Non-pigmented ciliary epithelial cell (primary cell): ENCODE measurements at regions not wholly inside any gene's neighbourhood (a gene's known extent, or its start where the extent isn't known, plus 50 kb on each side); places are given as distances from the start of the nearest gene placed in this dataset.
"Not testable (repeated sequence)": the region's sequence is repeated elsewhere in the genome, so short reads cannot be mapped to it uniquely, and the experiment has no call there.

Source experiments
- DNase-seq: peaks from one replicate; pipeline ENCODE4 v3.0.0-alpha.2; 2010; ENCODE audit warnings: low read depth

DNA sequence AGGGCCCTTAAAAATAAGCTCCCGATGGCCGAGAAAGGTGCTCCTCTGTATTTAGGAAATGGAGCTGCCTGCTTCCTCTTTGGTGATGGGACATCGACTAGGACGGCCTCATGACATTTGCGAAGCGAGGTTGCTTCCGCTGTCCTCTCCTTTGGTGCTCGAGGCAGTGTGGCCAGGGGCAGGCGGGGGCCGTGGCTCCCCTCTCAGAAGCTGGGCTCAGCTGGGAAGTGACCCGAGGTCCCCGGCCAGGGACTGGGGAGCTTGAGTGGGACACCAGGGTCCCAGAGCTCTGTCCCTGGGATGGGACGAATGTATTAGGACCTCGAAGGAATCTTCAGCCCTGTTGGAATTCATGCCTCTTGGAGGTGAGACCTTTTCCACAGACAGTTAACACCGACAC, 151.1 kb downstream of the CTTN start:
- no peak for DNase-seq

DNA sequence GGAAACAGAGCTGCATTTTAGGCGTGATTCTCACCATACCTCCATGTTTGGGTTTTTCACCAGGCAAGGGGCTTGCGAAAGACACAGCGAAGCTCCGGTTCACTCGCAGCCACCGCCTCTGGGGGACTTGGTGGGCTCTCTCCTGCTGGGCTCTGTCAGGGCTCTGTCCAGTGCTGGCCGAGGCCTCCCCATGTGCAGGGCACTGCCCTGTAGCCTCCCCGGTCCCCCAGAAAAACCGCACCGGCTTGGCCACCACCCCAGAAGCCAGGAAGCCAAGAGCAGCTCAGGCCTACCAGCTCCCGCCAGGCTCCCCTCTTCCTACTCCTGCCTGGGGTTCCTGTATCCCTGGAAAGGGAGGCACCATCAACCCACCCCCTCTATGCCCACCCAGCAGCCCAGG, 151.5 kb downstream of the CTTN start:
- no peak for DNase-seq

DNA sequence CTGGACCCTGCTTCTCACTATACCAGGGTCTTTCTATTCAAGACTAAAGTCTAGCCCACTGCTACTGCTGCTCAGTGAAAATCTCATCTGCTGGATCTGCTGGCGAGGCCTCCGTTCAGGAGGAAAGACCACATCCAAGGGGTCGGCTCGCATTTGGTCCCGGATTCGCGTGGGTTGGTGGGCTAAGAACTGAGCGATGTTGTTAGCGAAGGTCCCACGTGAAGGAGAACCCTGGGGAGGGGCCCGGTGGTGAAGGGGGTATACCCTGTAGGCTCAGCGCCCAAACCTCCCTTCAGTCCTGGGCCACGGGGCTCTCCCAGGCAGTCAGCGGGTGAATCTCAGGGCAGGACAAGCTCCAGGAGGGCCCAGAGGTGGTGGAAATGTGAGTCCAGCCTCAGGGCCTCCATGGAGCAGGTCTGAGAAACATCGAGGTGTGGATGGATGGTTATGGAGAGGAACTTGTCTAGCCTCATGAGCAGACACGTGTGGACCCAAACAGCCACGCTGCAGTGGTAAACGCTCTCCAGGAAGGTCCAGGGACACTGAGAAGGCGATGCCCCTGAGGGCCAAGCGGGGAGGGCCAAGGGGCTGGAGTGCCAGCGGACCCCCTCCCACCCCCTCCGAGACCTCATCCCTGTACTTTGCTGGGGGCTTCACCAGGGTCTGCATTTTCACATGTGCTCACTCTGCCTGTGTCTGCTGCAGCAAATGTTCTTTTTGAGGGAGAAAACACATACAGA, 152.3 kb downstream of the CTTN start:
- DNase-seq: no peak

DNA sequence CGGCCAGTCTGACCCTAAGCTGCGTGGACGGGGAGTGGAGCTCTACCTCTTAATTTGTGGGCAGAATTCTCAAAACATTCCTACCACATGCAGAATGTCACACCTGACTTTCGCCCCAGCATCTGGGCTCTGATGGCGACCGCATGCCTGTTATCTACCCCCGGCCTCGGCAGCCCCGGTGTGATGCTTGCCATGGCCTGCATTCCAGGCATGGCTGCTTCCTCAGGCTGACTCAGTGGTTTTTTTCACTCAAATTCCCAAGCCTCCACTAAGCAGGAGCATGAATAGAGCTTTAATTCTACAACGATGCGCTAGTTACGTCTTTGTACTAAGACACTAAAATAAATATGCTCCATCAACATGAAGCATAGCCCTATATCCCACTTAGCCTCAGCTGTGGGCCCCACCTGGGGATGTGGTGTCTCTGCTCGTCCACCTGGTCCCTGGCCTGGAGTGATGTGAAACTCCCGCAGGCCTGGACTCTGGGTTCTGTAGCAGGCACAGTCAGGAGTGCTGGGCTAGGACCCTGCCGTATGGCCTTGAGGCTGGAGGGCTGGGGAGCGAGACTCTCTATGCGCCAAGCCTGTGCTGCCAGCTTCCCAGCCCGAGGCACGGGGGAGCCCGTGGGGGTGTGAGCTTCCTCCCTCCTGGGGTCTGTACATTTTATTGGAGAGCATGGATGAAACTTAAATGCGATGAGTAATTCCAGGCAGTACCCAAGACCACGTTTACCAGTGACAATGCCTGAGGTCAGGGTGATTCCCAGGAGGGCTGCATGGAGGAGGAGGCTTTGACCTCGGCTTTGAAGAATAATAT, 153.2 kb downstream of the CTTN start:
- no peak for DNase-seq

DNA sequence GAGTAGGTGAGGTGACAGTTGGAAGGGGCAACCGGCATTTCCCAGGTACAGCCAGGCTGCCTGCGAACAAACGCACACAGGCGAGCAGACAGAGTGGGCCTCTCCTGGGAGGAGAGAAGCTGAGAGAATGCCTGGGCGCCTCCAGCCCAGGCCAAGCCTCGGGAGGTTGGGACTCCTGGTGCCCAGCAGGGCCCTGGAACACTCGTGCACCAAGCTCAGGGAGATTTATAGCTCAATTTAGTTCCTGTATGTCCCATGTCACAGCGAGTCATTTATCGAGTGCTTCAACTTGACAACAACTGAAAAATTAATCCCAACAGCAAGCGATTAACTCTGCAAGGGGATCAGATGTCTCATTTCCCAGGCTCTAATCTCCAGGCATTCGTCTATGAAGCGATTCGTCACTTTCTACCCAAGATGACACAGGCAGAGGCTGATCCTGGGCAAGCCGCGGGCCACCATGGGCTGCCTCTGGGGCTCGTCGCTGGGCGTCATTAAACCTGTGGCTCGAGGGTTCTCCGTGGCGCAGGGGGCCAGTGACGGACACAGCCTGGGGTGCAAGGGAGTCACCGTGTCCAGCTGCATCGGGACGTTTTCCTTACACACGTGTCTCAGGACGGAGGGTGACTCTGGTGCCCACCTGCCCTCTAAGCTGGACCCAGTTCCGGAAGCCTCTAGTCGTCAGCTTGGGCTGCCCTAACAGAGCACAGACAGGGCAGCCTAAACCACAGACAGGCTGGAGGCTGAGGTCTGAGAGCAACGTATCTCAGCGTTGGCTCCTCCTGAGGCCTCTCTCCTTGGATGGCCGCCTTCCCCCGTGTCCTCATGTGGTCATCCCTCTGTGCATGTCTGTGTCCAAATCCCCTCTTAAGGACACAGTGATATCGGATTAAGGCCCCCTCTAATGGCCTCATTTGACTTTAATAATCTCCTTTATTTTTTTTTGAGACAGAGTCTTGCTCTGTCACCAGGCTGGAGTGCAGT, 154.1 kb downstream of the CTTN start:
- DNase-seq: no peak

DNA sequence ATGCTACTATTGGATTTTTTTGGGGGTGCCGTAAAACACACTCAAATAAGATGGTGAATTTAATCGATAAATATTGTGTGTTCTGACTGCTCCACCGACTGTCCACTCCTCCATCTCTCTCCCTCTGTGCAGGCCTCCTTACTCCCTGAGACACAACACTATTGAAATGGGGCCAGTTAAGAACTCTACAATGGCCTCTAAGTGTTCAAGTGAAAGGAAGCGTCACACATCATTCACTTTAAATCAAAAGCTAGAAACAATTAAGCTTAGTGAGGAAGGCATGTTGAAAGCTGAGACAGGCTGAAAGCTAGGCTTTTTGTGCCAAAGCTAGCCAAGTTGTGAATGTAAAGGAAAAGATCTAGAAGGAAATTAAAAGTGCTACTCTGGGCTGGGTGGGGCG, 156.7 kb downstream of the CTTN start:
- no peak for DNase-seq

DNA sequence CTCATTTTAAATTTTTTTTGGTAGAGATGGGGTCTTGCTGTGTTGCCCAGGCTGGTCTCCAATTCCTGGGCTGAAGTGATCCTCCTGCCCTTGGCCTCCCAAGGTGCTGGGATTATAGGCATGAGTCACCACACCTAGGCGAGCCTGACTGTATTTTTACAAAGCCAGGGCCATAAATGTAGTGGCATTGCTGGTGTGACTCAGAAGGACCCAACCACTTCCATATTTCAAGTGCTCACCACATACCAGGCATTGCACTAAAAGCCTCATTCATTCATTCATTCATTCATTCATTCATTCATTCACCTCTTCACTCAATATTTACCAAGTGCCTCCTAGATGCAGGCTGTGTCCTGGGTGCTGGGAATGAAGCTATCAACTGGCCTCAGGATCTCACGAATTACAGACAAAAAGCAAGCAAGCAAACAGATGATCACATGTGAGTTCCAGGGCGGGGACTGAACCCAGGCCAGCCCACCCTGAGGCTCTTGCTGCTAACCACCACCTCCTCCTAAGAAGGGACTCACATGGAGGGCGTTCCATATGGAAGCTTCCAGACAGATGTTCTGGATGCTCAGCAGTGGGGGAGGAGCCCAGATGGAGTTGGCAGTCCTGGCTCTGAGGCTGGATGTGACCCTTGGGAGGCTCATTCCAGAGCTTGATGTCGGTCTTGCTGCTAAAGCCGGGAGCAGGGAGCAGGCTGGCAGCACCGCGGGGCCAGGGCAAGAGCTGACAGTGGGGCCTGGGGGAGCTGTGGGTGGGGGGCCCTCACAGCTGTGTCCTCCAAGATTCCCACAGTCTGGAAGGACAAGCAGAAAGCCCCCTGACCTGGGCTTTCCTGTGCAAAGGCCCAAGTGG, 158.8 kb downstream of the CTTN start:
- no peak for DNase-seq

DNA sequence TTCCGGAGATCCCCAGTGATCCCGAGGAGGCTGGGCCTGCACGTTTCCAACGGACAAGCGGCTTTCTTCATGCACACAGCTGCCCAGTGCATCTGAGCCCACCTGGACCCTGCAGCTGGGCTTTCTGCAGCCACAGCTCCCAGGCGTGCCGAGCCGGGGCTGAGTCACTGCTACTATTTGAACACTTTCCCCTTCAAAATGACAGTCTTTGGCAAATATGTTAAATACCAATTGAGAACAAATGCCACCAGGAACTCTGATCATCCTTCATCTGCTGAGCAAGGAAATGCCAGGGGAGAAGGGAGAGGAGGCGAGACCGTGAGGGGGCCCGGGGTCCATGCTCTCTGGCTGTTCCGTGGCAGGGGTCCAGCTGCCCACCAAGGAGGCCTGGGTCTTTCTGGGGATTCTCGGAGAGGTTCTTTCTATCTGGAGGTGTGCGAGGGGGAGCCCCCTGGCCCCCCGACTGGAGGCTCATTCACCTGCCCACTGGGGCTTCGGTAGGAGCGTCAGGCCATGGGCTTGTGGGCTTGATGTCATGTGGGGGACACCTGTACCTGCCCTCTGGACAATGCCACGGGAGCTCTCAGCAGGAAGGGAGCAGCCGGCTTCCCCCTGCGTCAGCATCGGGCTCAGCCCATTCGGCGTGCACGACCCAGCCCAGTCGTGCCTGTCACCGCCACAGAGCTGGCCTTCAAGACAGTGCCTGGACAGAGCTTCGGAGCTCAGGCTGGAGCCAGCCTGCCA, 159.6 kb downstream of the CTTN start:
- DNase-seq: no peak

DNA sequence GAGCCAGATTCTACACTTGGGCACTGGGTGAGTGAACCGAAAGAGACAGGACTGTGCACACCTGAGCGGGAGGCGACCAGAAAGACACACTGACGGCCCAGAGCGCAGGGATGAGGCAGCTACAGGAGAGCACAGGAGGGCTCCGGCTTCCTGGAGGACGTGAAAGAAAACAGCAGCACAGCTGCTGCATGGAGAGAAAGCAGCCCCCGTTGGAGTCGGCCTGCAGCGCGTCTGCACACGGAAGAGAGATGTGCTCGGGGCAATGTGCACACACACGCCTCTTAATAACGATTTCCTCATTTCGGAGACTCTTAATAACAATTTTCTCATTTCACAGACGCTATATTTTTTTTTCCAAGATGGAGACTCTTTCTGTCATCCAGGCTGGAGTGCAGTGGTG, 160.4 kb downstream of the CTTN start:
- no peak for DNase-seq

DNA sequence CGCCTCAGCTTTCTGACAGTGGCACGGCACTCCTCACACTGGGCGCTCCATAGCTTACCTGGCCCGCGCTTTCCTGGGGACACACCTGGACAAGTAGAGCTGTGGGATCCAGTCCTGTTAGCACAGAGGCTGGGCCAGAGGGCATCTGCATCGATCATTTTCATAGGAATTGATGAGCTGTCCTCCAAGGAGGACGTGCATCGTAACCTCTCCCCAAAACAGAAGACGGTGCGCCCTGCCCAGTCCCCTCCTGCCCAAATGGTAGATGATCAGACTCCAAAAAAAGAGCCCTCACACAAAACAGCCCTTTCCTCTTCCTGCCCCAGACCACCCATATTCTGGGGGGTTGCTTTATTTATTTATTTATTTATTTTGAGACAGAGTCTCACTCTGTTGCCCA, 161.2 kb downstream of the CTTN start:
- DNase-seq: no peak

DNA sequence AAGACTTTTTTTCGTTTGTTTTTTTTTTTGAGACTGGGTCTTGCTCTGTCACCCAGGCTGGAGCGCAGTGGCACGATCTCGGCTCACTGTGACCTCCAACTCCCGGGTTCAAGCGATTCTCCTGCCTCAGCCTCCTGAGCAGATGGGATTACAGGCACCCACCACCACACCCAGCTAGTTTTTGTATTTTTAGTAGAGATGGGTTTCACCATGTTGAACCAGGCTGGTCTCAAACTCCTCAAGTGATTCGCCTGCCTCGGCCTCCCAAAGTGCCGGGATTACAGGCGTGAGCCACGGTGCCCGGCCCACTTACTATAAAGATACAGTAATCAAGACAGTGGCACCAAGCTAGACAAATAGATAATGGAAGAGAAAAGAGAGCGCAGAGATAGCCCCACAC, 162.3 kb downstream of the CTTN start:
- DNase-seq: not testable (repeated sequence)

DNA sequence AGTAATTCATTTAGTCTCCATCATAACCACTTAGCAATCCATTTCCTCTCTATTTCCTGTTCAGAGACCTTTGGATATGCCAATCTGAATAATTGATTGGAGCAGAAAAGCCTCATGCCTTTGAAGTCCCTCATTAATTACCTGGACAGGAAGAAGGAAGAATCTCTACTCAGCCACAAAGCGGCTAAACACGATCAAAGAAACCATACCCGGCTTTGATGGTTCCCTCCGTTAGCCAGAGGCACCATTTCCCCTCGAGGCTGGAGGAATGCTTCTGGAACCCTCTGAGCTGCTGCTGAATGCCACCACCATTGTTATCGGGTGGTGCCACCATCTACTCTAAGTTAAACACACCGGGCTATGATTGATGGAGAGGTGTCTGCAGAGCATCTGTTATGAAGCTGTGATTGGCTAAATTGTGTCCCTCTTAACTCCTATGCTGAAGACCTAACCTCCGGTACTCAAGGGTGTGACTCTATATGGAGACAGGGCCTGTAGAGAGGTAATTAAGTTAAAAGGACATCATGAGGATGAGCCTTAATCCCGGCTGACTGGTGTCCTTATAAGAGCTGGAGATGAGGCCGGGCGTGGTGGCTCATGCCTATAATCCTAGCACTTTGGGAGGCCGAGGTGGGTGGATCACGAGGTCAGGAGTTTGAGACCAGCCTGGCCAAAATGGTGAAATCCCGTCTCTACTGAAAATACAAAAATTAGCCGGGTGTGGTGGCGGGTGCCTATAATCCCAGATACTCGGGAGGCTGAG, 168.6 kb downstream of the CTTN start:
- DNase-seq: no peak

DNA sequence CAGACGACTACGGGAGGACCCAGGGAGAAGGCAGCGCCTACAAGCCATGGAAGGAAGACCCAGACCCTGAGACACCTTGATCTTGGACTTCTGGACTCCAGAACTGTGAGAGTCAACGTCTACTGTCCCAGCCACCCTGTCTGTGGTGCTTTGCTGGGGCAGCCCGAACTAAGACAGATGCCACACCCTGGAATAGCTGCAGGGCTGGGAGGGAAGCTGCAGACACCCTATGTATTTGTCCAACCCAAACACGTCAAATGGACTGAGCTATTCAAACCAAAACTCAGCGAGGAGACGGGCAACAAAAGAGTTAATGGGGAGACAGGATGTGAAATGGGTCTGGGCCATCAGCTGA, 169.3 kb downstream of the CTTN start:
- DNase-seq: no peak

DNA sequence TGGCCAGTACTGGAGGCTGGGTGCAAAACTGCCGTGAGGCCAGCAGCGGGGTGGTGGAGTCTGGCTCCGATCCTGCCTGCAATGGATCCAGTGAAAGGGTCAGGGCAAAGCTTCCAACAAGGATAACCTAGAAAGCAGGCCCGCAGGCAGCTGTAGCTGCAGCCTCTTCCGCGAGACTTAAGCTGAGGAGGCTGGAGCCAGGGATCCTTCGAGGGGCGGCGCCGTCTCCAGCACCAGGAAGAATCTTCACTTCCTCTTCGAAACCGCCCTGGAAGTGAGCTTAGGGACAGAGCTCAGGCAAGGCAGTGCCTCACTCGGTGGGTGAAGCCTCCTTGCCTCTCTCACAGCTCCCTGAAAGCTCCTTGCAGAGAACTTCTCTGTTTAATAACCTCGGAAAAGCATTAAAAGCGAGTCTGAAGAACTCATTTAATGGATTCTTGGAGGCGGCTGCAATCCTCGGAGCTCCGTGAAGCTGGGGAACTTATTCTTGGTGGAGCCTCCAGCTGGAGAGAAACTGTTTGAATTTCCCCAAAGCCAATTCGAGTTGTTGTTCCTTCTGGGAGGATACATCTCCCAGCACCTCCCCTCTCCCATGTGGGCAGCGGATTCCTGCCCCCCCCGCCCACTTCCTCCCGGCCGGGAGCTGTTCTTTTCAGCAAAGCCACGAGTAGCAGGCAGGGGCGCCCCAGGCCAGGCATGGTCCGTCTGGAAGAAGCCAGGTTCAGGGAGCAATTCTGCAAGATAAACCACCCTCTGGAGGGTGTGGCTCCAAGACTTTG, 169.9 kb downstream of the CTTN start:
- DNase-seq: no peak

DNA sequence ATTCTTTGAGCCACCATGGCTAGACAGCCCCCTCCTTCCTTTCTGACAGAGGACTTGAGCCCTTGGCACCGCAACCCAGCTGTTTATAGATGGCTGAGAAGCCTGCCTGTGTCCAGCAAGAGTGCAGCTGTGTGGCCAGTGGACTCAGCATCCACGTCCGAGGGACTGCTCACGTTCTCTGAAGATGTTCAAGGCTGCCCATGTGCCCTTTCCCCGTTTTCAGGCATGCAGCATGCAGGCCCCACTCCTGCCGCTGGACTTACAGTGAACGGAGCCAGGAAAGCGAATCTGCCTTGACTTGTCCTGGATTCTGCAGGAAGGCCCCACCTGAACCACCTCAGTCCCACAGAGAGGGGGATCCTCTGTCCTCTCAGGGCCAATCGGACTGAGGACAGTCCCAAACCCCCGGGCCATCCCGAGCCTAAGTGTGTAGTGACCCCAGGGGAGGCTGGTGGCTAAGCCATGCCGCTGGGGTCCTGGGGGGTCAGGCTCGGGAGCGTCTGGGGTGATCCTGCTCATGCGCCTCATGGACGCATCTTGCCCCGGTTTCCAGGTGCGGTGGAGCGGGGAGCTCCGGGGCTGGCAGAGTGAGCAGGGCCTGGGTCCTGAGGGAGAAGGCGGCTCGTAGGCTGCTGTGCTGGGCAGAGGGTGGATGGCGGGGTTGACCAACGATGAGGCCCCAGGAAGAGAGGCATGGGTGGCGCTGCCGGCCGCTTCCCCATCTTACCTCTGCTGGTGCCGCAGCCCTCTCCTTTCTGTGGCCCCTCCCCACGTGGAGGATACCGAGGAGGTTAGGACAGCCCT, 170.7 kb downstream of the CTTN start:
- no peak for DNase-seq

DNA sequence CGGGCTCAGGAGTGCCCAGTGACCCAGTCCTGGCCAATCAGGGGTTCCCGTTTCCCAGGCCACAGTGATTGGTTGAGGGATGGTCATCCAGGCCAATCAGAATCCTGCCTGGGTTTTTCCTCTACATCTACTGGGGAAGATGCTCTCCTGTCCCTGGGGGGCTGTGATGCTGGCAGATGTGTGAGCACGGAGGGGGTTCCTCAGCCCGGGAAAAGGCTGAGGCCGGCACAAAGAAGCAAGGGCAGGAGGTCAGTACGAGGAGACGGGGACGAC, 171.2 kb downstream of the CTTN start:
- DNase-seq: no peak

DNA sequence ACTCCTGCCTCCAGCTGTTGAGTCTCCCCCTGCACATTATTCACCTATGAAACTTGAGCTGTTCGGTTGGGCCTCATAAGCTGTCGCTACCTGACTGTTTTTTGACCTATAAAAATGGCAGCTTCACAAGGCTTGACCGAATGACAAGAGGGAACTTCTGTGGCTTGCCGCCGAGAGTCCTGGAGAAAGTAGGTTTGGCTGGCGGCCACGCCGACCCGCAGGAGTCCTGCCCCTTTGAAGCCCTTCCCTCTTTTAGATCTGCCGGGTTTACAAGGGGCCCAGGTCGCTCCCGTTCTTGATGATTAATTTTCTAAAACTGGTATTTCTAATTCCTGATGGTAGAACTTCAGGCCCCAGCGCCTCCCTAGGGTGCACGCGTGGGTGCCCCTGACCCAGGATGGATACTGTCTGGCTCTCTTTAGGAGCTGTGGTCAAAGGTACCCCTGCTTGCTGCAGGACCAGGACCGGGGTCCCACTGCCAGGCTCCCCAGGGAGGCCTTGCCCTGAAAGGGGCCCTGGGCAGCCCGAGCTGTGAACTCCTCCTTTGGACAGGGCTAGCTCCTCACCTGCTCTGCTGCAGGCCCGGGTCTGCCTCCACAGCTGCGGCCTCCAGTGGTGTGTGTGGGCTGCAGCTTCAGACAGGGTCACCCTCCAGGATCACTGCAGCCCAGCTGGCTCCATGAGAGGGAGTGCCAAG, 171.8 kb downstream of the CTTN start:
- DNase-seq: no peak
